H9 (cell line): ENCODE measurements at regions not wholly inside any gene's neighbourhood (a gene's known extent, or its start where the extent isn't known, plus 50 kb on each side); places are given as distances from the start of the nearest gene placed in this dataset.

Experiments used
- DNase-seq: peaks from one replicate; pipeline ENCODE4 v3.0.0-alpha.2; 2017
- H2AFZ ChIP-seq: one replicate; pipeline ENCODE4 v1.6.1; 2013; ENCODE audit warnings: mild to moderate bottlenecking, low read length, control low read depth, moderate library complexity
- H2AK5ac ChIP-seq: 2 replicates; pipeline ENCODE4 v1.6.1; 2013; ENCODE audit warnings: low read length, control low read depth, mixed read lengths; ENCODE audit not compliant: insufficient read length
- H2BK120ac ChIP-seq: one replicate; pipeline ENCODE4 v1.6.1; 2013; ENCODE audit warnings: low read depth, mild to moderate bottlenecking, low read length, control low read depth, inconsistent platforms; ENCODE audit not compliant: poor library complexity, severe bottlenecking
- H2BK12ac ChIP-seq: 2 replicates; pipeline ENCODE4 v1.6.1; 2013; ENCODE audit warnings: low read length, control low read depth, mixed read lengths, low read depth; ENCODE audit not compliant: insufficient read length
- H2BK15ac ChIP-seq: 2 replicates; pipeline ENCODE4 v1.6.1; 2013; ENCODE audit warnings: low read depth, low read length, control low read depth
- H2BK20ac ChIP-seq: one replicate; pipeline ENCODE4 v1.6.1; 2013; ENCODE audit warnings: low read depth, mild to moderate bottlenecking, low read length, control low read depth, inconsistent platforms; ENCODE audit not compliant: poor library complexity, severe bottlenecking
- H2BK5ac ChIP-seq: 2 replicates; pipeline ENCODE4 v1.6.1; 2013; ENCODE audit warnings: low read length, control low read depth, mixed read lengths; ENCODE audit not compliant: insufficient read length
- H3K14ac ChIP-seq: 2 replicates; pipeline ENCODE4 v1.6.1; 2013; ENCODE audit warnings: low read length, control low read depth; ENCODE audit not compliant: insufficient read depth
- H3K18ac ChIP-seq: 2 replicates; pipeline ENCODE4 v1.6.1; 2013; ENCODE audit warnings: low read depth, mild to moderate bottlenecking, mixed read lengths, low read length, control low read depth; ENCODE audit not compliant: insufficient read length
- H3K23ac ChIP-seq: 2 replicates; pipeline ENCODE4 v1.6.1; 2013; ENCODE audit warnings: low read length, control low read depth, mixed read lengths, low read depth; ENCODE audit not compliant: insufficient read length
- H3K23me2 ChIP-seq: 2 replicates; pipeline ENCODE4 v1.6.1; 2013; ENCODE audit warnings: low read depth, mild to moderate bottlenecking, mixed read lengths, low read length, control low read depth; ENCODE audit not compliant: insufficient read length, poor library complexity, severe bottlenecking
- H3K27ac ChIP-seq: 2 replicates; pipeline ENCODE4 v1.5.1; 2013; ENCODE audit warnings: low read length, control low read depth, mixed read lengths, low read depth; ENCODE audit not compliant: insufficient read length
- H3K27me3 ChIP-seq: 2 replicates; pipeline ENCODE4 v1.6.1; 2013; ENCODE audit warnings: low read length, control low read depth, inconsistent platforms; ENCODE audit not compliant: insufficient read depth
- H3K4ac ChIP-seq: 2 replicates; pipeline ENCODE4 v1.6.1; 2013; ENCODE audit warnings: low read depth, mild to moderate bottlenecking, control low read depth, inconsistent platforms, low read length, moderate library complexity
- H3K4me1 ChIP-seq: 2 replicates; pipeline ENCODE4 v1.6.1; 2013; ENCODE audit warnings: low read length, control low read depth, inconsistent platforms; ENCODE audit not compliant: insufficient read depth
- H3K4me2 ChIP-seq: 2 replicates; pipeline ENCODE4 v1.6.1; 2013; ENCODE audit warnings: low read length, control low read depth, mixed read lengths; ENCODE audit not compliant: insufficient read length, insufficient read depth
- H3K56ac ChIP-seq: 2 replicates; pipeline ENCODE4 v1.6.1; 2013; ENCODE audit warnings: low read depth, mild to moderate bottlenecking, mixed read lengths, low read length, control low read depth; ENCODE audit not compliant: insufficient read length
- H3K79me1 ChIP-seq: 2 replicates; pipeline ENCODE4 v1.6.1; 2013; ENCODE audit warnings: low read depth, mild to moderate bottlenecking, moderate library complexity, low read length, control low read depth, inconsistent platforms; ENCODE audit not compliant: insufficient read depth, poor library complexity, severe bottlenecking
- H3K79me2 ChIP-seq: 2 replicates; pipeline ENCODE4 v1.6.1; 2013; ENCODE audit warnings: low read length, control low read depth, inconsistent platforms; ENCODE audit not compliant: insufficient read depth
- H3K9ac ChIP-seq: 2 replicates; pipeline ENCODE4 v1.6.1; 2013; ENCODE audit warnings: low read length, control low read depth, mixed read lengths; ENCODE audit not compliant: insufficient read length; ENCODE audit errors: extremely low read depth
- H3K9me3 ChIP-seq: one replicate; pipeline ENCODE4 v1.6.1; 2013; ENCODE audit warnings: low read depth, low read length, inconsistent platforms; ENCODE audit not compliant: control insufficient read depth
- H3T11ph ChIP-seq: one replicate; pipeline ENCODE4 v1.6.1; 2013; ENCODE audit warnings: mild to moderate bottlenecking, low read length, control low read depth, inconsistent platforms
- H4K20me1 ChIP-seq: one replicate; pipeline ENCODE4 v1.6.1; 2013; ENCODE audit not compliant: control insufficient read depth, insufficient read length, insufficient read depth
- H4K5ac ChIP-seq: 2 replicates; pipeline ENCODE4 v1.6.1; 2013; ENCODE audit warnings: low read depth, mild to moderate bottlenecking, mixed read lengths, low read length, control low read depth; ENCODE audit not compliant: insufficient read length
- H4K8ac ChIP-seq: replicated peaks from 2 replicates; pipeline ENCODE4 v1.6.1; 2013; ENCODE audit warnings: low read length, control low read depth, mixed read lengths, low read depth; ENCODE audit not compliant: insufficient read length
- H4K91ac ChIP-seq: 2 replicates; pipeline ENCODE4 v1.6.1; 2013; ENCODE audit warnings: low read depth, mild to moderate bottlenecking, moderate library complexity, mixed read lengths, low read length, control low read depth; ENCODE audit not compliant: insufficient read length
- H3K27ac Mint-ChIP-seq, 3 experiments: 2 replicates in 2 of 3; 3 replicates in 1 of 3; pipeline ENCODE4 v1.8.0; 2020 to 2021; ENCODE audit warnings: mixed read lengths in 3 of 3, mild to moderate bottlenecking in 1 of 3, moderate library complexity in 1 of 3
- H3K27me3 Mint-ChIP-seq: 2 replicates; pipeline ENCODE4 v1.8.0; 2021; ENCODE audit warnings: low read depth, mild to moderate bottlenecking, moderate library complexity, mixed read lengths
- H3K36me3 Mint-ChIP-seq, 3 experiments: 2 replicates in 2 of 3; 3 replicates in 1 of 3; pipeline ENCODE4 v1.8.0; 2020 to 2021; ENCODE audit warnings: low read depth in 3 of 3, mixed read lengths in 3 of 3; ENCODE audit not compliant: insufficient read depth in 1 of 3
- H3K4me1 Mint-ChIP-seq, 2 experiments: 2 replicates each; pipeline ENCODE4 v1.8.0; 2020; ENCODE audit warnings: mixed read lengths in 2 of 2
- H3K4me3 Mint-ChIP-seq, 2 experiments: 2 replicates in 1 of 2; 3 replicates in 1 of 2; pipeline ENCODE4 v1.8.0; 2020 to 2021; ENCODE audit warnings: mild to moderate bottlenecking in 2 of 2, mixed read lengths in 2 of 2, moderate library complexity in 1 of 2
- H3K9me3 Mint-ChIP-seq, 2 experiments: 2 replicates in 1 of 2; 3 replicates in 1 of 2; pipeline ENCODE4 v1.8.0; 2020; ENCODE audit warnings: mild to moderate bottlenecking in 2 of 2, mixed read lengths in 2 of 2, moderate library complexity in 1 of 2
- CTCF ChIP-seq: fragments of 200-600 bp; sonication (generic); conservative IDR thresholded peaks from 3 replicates; pipeline ENCODE4 v1.8.0; 2021; ENCODE audit warnings: antibody characterized with exemption, mild to moderate bottlenecking
- WGBS: extraction: QIAGEN DNeasy Blood & Tissue Kit; methylation state at CpG from one replicate; pipeline ENCODE4 v1.1.7; 2013; ENCODE audit warnings: missing lambda C conversion rate, low lambda C conversion rate, mixed read lengths; ENCODE audit not compliant: insufficient read length; ENCODE audit errors: extremely low coverage; 5-methylcytosine and 5-hydroxymethylcytosine counted together

- Histone ChIP-seq H3K27ac (no peak overlapping the region), H3K56ac (no peak overlapping the region), H3K4me1 (no peaks in the 10 kb centered on the region), H2BK120ac (no peak overlapping the region), H3K4ac (no peak overlapping the region), H3T11ph (no peak overlapping the region), H2BK5ac (no peak overlapping the region), H4K8ac (no peak overlapping the region), H3K23ac (no peak overlapping the region), H3K79me1 (no peaks in the 10 kb centered on the region), H3K9me3 (no peaks in the 10 kb centered on the region), H3K4me2 (no peak overlapping the region), H4K91ac (no peak overlapping the region), H2BK12ac (no peak overlapping the region), H3K18ac (no peak overlapping the region), H2BK15ac (no peak overlapping the region), H4K5ac (no peak overlapping the region), H3K9ac (no peak overlapping the region), H2AFZ (no peak overlapping the region), H3K14ac (no peak overlapping the region), H3K23me2 (no peaks in the 10 kb centered on the region), H2BK20ac (no peak overlapping the region), H4K20me1 (no peaks in the 10 kb centered on the region), H3K27me3 (no peaks in the 10 kb centered on the region), H2AK5ac (no peak overlapping the region), H3K79me2 (no peaks in the 10 kb centered on the region)
- peaks cover 0 to 5% of the 10 kb centered on the region in 2 experiments; a peak in 1 of 4 replicates for H3K4me1 Mint-ChIP-seq
- no CpG with 5 or more reads among the region's 3 CpGs for WGBS
- no peak for TF ChIP-seq CTCF
- H3K27me3 Mint-ChIP-seq = no peaks in the 10 kb centered on the region; the same call in 1 of the 2 replicates
- H3K9me3 Mint-ChIP-seq = peaks cover 0 to 3% of the 10 kb centered on the region in 2 experiments; a peak in 1 of 5 replicates
- no peak overlapping the region for H3K4me3 Mint-ChIP-seq
- no peak for DNase-seq
- peaks cover 0 to 4% (median 0%) of the 10 kb centered on the region in 3 experiments; a peak in 1 of 7 replicates for H3K36me3 Mint-ChIP-seq
- H3K27ac Mint-ChIP-seq = no peak overlapping the region
Observed at GRCh38 chr20:11128220-11128718, 454.5 kb upstream of the JAG1 start.
